MM.1S (cell line): ENCODE measurements at regions not wholly inside any gene's neighbourhood (a gene's known extent, or its start where the extent isn't known, plus 50 kb on each side); places are given as distances from the start of the nearest gene placed in this dataset.

Experiments used
- DNase-seq: peaks from one replicate; pipeline ENCODE4 v3.0.0-alpha.2; 2015
- H2AFZ ChIP-seq: fragments of 300-600 bp; sonication (generic); 2 replicates; pipeline ENCODE4 v1.6.0; 2016; ENCODE audit warnings: antibody characterized with exemption, low read length
- H3F3A ChIP-seq: fragments of 300-600 bp; sonication (generic); 2 replicates; pipeline ENCODE4 v1.6.1; 2016; ENCODE audit warnings: mild to moderate bottlenecking, antibody characterized with exemption, low read length, moderate library complexity, mixed read lengths; ENCODE audit not compliant: insufficient read depth
- H3K27ac ChIP-seq: fragments of 300-600 bp; sonication (generic); 2 replicates; pipeline ENCODE4 v1.5.1; 2016; ENCODE audit warnings: mild to moderate bottlenecking, low read length
- H3K27me3 ChIP-seq: fragments of 300-600 bp; sonication (generic); replicated peaks from 2 replicates; pipeline ENCODE4 v1.6.0; 2016; ENCODE audit warnings: low read length; ENCODE audit not compliant: insufficient read depth
- H3K36me3 ChIP-seq: fragments of 300-600 bp; sonication (generic); replicated peaks from 2 replicates; pipeline ENCODE4 v1.6.1; 2016; ENCODE audit warnings: mild to moderate bottlenecking, low read length, mixed read lengths; ENCODE audit not compliant: insufficient read depth
- H3K4me1 ChIP-seq: fragments of 300-600 bp; sonication (generic); 2 replicates; pipeline ENCODE4 v1.6.1; 2016; ENCODE audit warnings: low read length, mixed read lengths
- H3K4me2 ChIP-seq: fragments of 300-600 bp; sonication (generic); 2 replicates; pipeline ENCODE4 v1.6.0; 2016; ENCODE audit warnings: low read depth, low read length
- H3K4me3 ChIP-seq: fragments of 300-600 bp; sonication (generic); 2 replicates; pipeline ENCODE4 v1.5.1; 2016; ENCODE audit warnings: low read length, mixed read lengths
- H3K79me2 ChIP-seq: fragments of 300-600 bp; sonication (generic); 2 replicates; pipeline ENCODE4 v1.6.1; 2016; ENCODE audit warnings: mixed run types, low read length, mixed read lengths
- H3K9ac ChIP-seq: fragments of 300-600 bp; sonication (generic); 2 replicates; pipeline ENCODE4 v1.6.1; 2016; ENCODE audit warnings: low read length, mixed read lengths
- H3K9me2 ChIP-seq: fragments of 300-600 bp; sonication (generic); replicated peaks from 2 replicates; pipeline ENCODE4 v1.6.1; 2016; ENCODE audit warnings: mild to moderate bottlenecking, low read length, mixed read lengths; ENCODE audit not compliant: insufficient read depth
- H3K9me3 ChIP-seq: fragments of 300-600 bp; sonication (generic); replicated peaks from 2 replicates; pipeline ENCODE4 v1.6.1; 2016; ENCODE audit warnings: mild to moderate bottlenecking, low read length, mixed read lengths; ENCODE audit not compliant: insufficient read depth
- H4K20me1 ChIP-seq: fragments of 300-600 bp; sonication (generic); 2 replicates; pipeline ENCODE4 v1.6.1; 2016; ENCODE audit warnings: mild to moderate bottlenecking, low read length, moderate library complexity, mixed read lengths; ENCODE audit not compliant: insufficient read depth
- EZH2 ChIP-seq: fragments of 300-600 bp; sonication (generic); optimal IDR thresholded peaks from 2 replicates; pipeline ENCODE3; 2017; ENCODE audit warnings: low read depth, mild to moderate bottlenecking, antibody characterized with exemption, low read length, mixed read lengths
- EZH2phosphoT487 ChIP-seq: fragments of 300-600 bp; sonication (generic); IDR thresholded peaks from 2 replicates; pipeline ENCODE4 v1.6.1; 2018; ENCODE audit warnings: antibody characterized with exemption, low read length
- TF ChIP-seq, protein P1 (sequence below): fragments of 300-600 bp; sonication (generic); IDR thresholded peaks from 2 replicates; pipeline ENCODE4 v1.5.1; 2016; ENCODE audit warnings: antibody characterized with exemption, low read length, mixed read lengths

DNA sequence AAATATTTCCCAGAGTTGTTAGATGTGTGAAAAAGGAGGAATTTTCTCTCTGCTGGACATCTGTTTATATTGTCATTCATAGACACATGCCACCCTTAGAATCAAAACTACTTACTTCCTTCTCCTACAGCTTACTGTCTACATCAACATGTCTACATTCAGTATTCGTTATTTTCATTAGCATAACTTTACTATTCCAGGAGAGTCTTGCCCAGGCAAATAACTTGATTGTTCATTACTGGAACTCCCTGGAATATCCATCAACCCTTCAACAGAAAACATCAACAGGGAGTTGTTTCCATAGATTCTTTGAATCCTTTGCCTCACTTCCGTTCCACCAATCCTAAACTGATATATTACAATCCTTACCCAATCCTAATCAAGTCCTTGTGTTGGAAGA is 457.5 kb upstream of the ZNF608 start:
- Histone ChIP-seq H3K27ac (no peak overlapping the region), H3K9ac (no peak overlapping the region), H3K36me3 (no peaks in the 10 kb centered on the region), H3K4me3 (no peak overlapping the region), H3F3A (no peaks in the 10 kb centered on the region), H4K20me1 (no peaks in the 10 kb centered on the region), H3K4me1 (no peaks in the 10 kb centered on the region), H3K9me3 (no peaks in the 10 kb centered on the region), H3K27me3 (no peaks in the 10 kb centered on the region), H3K9me2 (no peaks in the 10 kb centered on the region), H3K4me2 (no peak overlapping the region), H2AFZ (no peak overlapping the region), H3K79me2 (no peaks in the 10 kb centered on the region)
- TF ChIP-seq EZH2phosphoT487 (no peak), EZH2 (no peak)
- TF ChIP-seq, protein P1, sequence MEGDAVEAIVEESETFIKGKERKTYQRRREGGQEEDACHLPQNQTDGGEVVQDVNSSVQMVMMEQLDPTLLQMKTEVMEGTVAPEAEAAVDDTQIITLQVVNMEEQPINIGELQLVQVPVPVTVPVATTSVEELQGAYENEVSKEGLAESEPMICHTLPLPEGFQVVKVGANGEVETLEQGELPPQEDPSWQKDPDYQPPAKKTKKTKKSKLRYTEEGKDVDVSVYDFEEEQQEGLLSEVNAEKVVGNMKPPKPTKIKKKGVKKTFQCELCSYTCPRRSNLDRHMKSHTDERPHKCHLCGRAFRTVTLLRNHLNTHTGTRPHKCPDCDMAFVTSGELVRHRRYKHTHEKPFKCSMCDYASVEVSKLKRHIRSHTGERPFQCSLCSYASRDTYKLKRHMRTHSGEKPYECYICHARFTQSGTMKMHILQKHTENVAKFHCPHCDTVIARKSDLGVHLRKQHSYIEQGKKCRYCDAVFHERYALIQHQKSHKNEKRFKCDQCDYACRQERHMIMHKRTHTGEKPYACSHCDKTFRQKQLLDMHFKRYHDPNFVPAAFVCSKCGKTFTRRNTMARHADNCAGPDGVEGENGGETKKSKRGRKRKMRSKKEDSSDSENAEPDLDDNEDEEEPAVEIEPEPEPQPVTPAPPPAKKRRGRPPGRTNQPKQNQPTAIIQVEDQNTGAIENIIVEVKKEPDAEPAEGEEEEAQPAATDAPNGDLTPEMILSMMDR: no peak
- DNase-seq: no peak

DNA sequence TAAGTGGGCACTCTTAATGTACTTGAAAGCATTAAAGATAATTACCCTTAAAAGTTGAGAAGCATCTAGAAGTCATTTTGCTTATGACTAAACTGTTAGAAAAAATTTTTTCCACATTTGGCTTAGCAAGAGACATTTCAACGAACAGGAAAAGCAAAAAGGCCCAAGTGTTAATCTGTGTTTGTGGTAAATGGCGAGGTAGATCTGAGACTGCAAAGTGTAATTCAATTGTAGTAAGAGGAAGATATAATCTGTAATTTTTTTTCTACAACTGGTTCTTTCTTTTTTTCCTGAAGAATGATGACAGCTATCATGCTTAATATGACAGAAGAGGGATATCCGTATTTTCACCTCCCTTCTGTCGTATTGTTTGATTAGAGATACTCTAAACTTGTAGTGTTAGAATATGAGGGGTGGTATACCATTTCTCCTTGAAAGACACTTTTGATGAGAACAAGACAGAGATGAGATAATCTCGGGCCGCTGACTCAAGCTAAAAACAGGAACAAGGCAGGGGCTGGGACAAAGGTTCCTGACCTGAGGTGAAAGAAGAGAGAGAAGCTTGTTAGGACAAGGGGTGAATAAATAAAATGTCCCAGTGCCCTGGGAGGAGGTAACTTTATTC is 459.3 kb upstream of the ZNF608 start:
- H4K20me1 ChIP-seq: no peaks in the 10 kb centered on the region
- no peaks in the 10 kb centered on the region for H3K4me1 ChIP-seq
- no peak overlapping the region for H2AFZ ChIP-seq
- no peak overlapping the region for H3K9ac ChIP-seq
- no peaks in the 10 kb centered on the region for H3K79me2 ChIP-seq
- H3F3A ChIP-seq: no peaks in the 10 kb centered on the region
- no peak overlapping the region for H3K4me2 ChIP-seq
- DNase-seq: no peak
- no peaks in the 10 kb centered on the region for H3K36me3 ChIP-seq
- H3K9me3 ChIP-seq: no peaks in the 10 kb centered on the region
- H3K4me3 ChIP-seq: no peak overlapping the region
- no peaks in the 10 kb centered on the region for H3K27me3 ChIP-seq
- no peaks in the 10 kb centered on the region for H3K9me2 ChIP-seq
- TF ChIP-seq, protein P1: no peak
- no peak for TF ChIP-seq EZH2
- TF ChIP-seq EZH2phosphoT487: no peak
- H3K27ac ChIP-seq: no peak overlapping the region

DNA sequence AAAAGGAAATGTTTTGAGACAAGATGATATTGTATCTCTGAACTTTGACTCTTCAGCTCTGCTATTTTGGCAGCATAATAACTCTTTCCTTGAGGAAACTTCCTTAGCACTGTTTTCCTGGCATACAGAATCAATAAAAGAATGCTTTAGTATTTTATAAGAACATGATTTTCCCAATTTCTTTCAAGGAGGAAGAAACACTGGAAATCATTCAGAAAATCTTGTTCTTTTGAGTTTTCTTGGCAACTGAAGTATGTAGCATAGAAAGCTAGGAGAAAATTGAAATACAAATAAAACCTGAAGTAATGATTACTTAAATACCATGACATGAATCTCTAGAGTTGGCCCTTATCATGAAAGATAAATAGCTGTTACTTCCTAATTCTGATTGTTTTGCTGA is 461.4 kb upstream of the ZNF608 start:
- Histone ChIP-seq H3K9me3 (no peaks in the 10 kb centered on the region), H3F3A (no peaks in the 10 kb centered on the region), H3K4me1 (no peaks in the 10 kb centered on the region), H3K27ac (no peak overlapping the region), H3K9ac (no peak overlapping the region), H2AFZ (no peak overlapping the region), H3K27me3 (no peaks in the 10 kb centered on the region), H3K4me3 (no peak overlapping the region), H3K4me2 (no peak overlapping the region), H3K36me3 (no peaks in the 10 kb centered on the region), H3K9me2 (no peaks in the 10 kb centered on the region), H4K20me1 (no peaks in the 10 kb centered on the region), H3K79me2 (no peaks in the 10 kb centered on the region)
- TF ChIP-seq EZH2phosphoT487: no peak
- TF ChIP-seq, protein P1: no peak
- no peak for TF ChIP-seq EZH2
- no peak for DNase-seq
